RCC 7860 (cell line): ENCODE measurements at regions not wholly inside any gene's neighbourhood (a gene's known extent, or its start where the extent isn't known, plus 50 kb on each side); places are given as distances from the start of the nearest gene placed in this dataset.

Experiments used
- DNase-seq: peaks from one replicate; pipeline ENCODE4 v3.0.0-alpha.2; 2015; ENCODE audit warnings: low spot score
- FAIRE-seq: peaks from 2 replicates; lab custom pipeline; 2012; peaks lifted over from hg19 to GRCh38; lab: Jason Lieb, UNC

DNA sequence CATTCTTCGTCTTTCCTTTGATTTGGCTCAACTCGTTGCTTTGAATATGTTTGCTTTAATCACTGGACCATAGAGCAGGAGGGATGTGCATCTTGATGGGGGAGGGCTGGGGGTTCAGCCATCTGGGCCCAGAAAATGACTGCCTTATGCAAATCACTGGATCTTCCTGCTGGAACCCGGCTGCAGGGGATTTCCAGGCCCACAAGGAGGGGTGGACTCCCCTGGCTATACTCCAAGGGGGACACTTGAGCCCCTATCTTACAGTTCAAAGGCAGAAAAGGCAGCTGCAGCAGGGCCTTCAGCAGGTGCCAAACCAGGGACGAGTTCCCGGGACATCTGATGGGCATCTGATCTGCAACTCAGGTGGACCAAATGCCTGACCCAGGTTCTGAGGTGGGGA lies 122.5 kb downstream of the DICER1 start:
- FAIRE-seq (no peak), DNase-seq (no peak)

DNA sequence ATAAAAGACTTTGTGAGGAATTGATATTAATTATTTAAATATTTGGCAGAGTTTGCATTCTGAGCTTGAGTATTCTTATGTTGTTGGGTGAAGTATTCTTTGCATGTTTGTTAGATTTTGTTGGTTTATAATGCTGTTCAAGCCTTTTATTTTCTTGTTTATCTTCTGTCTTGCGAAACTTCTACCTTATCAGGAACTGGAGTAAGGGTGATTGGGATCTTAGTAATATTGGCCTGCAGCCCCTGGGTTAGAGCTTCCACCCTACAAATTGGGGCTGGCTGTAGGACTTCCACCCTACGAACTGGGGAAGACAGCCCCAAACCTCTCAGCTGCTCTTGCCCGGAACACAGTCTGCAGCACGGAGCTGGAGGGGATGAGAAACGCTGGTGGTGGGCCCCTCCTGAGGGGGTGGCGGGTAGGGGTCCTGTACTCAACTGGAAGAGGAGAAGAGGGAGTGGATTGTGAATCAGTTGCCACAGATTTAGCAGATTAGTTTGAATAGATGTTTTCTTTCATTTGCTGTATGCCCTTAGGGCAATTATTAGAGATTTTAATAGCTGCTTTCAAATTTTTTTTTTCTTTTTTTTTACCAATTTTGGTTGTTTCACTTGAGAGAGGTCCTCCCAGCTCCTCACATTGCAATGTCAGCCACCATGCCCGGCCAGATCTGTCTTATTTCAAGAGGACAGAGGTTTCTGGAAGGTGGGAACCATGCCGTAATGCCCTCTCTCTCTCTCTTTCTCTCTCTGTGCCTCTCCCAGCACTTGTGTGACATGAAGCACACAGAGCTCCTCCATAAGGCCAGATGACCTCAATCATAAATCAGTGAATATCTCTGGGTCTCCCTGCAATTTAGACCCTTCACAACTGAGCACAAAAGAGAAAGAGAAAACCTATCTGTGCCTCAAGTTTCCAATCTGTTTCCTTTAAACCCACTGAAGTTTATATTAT lies 123.4 kb downstream of the DICER1 start:
- DNase-seq = no peak
- FAIRE-seq = no peak

DNA sequence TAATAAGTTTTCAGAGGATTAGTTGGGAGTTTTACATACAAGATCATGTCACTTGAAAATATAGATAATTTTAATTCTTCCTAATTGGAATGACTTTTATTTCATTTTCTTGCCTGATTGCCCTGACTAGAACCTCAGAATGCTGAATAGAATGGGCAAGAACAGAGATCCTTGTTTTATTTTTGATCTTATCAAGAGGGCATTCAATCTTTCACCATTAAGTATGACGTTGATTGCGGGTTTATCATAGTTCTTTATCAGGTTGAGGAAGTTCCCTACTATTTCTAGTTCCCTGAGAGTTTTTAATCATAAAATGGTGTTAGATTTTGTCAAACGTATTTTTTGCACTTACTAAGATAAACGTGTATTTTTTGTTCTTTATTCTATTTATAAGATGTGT lies 124.3 kb downstream of the DICER1 start:
- no peak for DNase-seq

DNA sequence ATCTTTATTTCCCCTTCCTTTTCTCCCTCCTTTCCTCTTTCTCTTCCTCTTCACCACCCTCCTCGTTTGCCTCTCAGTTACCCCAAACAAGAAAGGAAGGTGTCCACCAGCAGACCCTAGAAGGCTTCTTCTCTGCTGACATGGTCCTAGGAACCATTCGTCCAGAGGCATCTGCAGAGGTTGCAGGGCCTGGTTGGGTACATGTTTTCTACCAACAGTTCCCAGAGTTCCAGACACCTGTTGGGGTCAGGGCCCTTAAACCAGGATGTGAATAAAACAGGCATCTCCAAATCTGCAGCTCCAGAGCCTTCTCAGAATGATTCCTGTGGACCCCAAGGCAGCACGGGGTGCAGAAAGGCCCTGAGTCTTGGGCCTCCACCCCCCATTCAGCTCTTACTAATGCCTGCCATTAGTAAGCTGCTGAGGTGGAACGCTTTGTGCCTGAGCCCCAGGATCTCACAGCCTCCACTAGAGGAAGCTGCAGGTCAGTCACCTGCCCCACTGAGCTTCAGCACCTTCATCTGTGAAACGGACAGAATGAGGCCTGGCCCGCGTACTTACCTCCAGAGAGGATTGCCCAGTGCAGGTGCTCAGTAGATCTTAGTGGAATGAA lies 130.4 kb downstream of the DICER1 start:
- DNase-seq (no peak), FAIRE-seq (no peak)

More for the DNA sequence above, 124.3 kb downstream of the DICER1 start:
- FAIRE-seq = no peak

DNA sequence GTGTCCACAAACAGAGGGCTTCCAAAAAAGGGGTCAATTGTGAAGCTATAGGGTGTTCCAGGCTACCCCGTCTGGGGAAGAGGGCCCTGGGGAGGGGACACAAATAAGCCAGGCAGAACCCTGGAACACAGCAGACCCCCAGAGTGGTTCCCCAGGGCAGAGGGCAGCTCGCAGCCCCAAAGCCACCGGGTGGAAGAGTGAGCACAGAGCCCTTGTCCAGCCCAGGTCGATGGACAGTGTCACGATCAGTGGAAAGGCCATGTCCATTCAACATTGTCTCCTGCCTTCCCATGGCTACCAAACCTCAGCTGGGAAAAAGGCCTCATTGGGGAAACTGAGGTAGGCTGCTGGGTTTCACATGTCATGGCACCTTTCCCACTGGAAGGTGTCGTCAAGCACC lies 131.4 kb downstream of the DICER1 start:
- no peak for DNase-seq
- FAIRE-seq = no peak

DNA sequence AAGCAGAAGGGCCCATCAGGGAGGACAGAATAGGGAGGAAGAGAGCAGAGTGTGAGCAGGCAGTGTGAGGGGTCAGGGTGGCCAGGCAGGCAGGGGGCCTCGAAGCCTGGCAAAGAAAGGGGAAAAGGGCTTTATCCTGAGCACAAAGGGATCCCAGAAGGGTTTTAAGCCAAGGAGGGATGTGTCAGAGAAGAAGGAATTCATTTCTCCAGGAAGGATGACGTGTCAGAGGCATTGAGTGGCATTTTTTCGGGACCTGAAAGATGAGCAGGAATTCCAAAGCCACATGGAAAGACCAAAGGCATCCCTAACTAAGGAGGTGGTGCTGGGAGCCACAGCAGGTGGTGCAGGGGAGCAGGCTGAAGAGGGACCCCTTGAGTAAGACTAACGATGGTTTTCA lies 132.1 kb downstream of the DICER1 start:
- no peak for FAIRE-seq
- no peak for DNase-seq

DNA sequence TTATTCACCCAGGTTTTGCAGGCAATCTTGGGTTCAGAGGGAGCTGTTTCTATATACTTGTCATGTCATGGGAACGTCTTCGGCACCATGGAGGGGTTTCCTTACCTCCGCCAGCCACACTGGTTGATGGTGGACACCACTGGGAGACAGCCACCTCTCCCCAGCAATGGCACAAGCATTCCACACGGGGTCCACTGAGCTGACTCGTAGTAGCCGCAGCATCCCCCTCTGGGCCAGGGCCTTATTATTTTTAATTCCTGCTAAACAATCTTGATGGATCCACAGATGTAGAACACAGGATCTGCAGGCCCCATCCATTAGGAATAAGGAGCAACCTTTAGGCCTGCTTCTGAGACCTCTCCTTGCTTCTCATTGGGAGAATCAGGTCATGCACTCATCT lies 132.9 kb downstream of the DICER1 start:
- FAIRE-seq = no peak
- no peak for DNase-seq

DNA sequence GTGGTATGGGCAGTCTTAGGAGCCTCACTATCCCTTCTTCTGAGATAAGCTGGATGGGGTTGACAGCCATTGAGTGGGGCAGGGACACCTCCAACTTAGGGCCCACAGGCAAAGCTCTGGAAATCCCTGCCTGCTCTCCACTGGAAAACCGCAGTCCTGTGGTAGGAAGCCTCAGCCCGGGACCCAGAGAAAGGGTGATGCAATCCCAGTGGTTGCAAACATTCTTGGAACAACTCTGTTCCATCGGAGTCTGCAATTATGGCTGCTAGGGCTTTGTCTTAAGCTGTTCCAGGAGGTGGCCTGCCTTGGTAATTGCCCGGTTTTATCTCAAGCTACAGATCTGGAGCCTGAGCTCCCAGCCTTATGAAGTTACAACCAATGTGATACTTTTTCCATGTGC lies 133.4 kb downstream of the DICER1 start:
- FAIRE-seq (no peak), DNase-seq (no peak)

DNA sequence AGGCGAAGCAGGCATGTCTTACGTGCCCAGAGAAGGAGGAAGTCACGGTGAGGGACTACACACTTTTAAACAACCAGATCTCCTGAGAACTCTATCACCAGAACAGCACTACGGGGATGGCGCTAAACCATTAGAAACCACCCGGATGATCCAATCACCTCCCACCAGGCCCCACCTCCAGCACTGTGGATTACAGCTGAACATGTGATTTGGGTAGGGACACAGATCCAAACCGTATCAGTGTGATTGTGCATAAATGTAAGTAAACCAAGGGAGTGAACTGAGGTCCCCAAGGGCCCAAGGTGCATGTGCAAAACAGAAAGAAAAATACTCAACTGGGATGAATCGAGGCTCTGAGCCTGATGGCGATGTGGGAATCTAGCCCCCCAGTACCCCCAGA lies 134.2 kb downstream of the DICER1 start:
- FAIRE-seq = no peak
- no peak for DNase-seq

DNA sequence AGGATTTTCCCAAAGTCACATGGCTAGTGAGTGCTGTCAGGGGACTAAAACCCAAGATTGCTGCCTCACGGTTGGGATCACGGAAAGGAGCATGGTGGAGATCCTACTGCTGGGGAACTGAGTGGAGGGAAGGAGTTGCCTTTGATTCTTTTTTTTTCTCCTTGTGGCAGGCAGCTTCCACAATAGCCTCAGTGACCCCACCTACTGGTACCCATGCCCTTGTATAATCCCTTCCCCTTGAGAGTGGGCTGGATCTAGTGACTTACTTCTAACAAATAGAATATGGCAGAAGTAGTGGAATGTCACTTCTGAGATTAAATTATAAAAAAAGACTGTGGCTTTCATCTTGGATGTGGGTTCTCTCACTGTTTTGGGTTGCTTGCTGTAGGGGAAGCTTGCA lies 135.7 kb downstream of the DICER1 start:
- DNase-seq = no peak
- FAIRE-seq = no peak

DNA sequence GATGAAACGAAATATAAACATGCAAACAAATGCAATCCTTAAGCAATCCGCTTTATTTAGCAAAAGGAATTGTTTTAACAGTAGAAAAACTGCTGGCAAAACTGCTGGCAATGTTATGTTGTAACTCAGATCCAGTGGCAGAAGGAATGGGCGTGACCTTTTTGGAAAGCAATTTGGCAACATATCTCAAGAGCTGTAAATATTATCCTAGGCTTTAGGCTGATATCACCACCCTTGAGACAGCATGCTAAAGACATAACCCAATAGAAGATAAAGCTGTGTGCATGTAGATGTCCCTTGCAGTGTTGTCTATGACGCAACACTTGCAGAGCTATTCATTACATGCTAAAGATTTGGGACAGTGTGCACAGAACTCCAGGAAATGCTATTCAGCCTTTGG lies 138.5 kb downstream of the DICER1 start:
- no peak for FAIRE-seq
- DNase-seq = no peak

DNA sequence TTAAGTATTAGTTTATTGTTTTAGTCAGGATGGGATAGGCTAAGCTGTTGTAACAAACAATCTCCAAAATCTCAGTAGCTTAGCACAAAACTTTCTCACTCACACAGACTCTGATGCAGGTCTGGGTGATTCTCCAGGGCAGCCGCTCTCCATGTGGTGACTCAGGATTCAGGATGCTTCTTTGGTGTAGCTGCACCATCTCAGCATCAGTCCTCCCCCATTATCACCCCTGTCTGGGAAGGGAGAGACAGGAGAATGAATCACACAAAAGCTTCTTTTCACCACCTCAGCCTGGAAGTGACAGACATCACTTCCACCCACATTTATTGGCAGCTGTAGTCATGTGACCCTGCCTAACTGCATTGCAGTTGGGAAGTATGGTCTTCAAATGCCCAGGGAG lies 142.3 kb downstream of the DICER1 start:
- FAIRE-seq (no peak), DNase-seq (no peak)

DNA sequence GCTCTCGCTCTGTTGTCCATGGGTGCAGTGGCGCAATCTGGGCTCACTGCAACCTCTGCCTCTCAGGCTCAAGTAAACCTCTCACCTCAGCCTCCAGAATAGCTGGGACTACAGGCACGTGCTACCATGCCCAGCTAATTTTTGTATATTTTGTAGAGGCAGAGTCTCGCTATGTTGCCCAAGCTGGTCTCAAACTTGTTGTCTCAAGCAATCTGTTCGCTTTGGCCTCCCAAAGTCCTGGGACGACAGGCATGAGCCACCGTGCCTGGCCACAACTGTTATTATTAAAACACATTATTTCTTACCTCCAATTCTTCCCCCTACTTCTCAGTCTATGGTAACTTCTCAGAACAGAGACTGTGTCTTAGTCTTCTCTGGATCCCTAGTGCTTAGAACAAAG lies 143.3 kb downstream of the DICER1 start:
- no peak for FAIRE-seq
- no peak for DNase-seq

DNA sequence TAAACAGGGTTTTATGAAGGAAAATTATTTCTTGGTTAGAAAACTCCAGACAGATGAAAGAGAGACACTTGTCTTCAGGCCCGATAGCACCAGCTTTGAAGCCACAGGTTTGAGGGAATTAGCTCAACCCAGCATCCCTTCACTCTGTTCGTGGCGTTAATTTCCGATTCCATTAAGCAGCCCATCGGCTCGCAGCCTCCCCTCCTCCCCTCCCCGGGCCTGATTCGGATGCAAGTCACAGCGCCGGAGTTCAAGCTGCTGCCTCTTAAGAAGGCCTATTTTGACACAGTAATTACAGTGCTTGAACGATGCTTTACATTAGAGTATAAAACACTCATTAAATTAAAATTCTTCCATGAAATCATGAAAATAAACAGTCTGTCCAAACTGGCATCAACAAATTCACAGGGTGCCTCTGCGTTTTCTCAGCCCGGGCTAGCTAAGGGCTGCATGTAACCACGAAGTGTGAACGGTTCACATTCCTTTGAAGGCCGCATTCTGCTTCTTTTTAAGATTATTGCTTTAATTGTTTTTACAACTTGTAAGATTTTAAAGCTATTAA lies 145.8 kb downstream of the DICER1 start:
- FAIRE-seq (no peak), DNase-seq (no peak)

DNA sequence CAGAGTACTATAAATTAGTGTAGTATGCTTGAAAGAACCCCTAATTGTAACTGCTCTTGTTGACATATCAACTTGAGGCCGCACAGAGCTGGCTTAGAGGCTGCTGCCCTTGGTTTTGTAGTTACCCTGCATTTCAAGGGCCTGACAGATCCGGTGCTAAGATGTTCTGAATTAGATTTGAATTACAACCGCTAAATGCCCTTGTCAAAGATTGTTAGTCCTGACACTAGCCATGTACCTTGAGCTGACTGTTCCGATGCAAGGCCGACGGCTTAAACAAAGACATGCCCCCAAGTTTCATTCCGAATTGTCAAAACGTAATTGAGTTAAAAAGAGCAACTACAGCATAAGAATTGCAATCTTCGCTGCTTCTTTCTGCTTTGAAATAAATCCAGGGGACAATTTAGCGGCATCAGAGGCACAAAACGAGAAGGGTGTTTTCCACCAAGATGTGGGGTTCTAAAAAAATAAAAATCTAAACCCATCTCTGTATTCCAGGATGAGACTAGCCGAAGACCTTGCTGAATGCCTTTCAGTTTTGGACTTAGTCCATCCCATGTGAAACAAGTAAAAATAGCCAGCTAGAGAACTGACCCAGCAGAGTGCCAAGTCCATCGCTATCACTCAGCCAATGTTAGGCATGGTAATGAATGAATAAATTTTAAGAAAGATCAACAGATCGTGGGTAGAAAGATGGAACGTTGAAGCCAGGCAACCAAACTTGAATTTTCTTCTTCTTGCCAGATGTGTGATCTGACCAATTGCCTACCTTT lies 148.7 kb downstream of the DICER1 start:
- DNase-seq (no peak), FAIRE-seq (no peak)

DNA sequence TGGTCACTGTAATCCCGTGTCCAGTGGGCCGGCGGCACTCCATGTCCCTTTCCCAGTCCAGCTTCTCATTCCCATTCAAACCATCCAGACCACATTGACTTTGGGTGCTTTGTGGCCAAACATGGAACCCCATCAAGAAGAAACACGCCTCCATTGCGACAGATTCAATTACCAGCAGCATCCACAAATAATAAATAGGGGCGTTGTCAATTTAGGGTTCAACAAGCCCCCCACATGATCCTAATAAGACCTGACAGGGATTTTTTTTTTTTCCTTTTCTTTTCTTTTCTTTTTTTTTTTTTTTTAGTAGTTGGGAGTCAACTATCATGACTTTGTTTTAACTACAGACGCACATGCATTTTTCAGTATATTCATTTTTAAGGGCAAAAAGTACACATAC lies 149.4 kb downstream of the DICER1 start:
- FAIRE-seq (no peak), DNase-seq (no peak)

DNA sequence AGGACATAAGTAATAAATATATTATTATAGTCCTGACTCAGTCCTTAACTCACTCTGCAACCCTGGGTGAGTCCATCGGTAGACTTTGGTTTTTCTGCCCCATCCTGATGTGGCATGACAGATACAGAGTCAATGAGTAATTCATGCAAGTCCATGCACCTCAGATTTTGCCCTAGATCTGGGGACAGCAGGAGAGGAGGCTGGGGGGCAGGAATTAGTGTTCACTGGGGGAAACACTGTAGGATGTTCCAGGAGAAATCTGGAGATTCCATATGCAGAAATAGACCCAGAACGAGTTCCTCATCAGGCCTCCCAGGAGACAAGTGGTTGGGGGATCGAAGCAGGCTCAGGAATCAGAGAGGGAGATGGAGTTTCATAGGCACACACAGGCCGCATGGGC lies 150.8 kb downstream of the DICER1 start:
- FAIRE-seq (no peak), DNase-seq (no peak)

DNA sequence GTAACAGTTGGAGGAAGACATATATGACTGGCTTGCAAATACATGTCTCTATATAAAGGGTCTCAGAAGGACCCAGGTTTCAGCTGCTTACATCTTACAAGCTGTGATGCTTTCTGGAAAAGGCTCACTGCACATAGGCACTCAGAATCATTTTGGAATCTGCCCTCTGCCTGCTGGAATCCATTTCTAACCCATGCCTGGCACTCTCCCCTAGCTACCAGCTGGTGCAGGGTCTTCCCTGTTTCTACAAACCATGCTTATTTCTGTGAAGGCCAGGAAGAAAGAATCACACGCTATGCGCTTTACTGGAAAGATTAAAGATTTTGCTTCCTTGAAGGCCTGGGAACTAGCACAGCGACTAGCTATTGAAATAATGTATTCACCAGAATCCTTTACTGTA lies 151.3 kb downstream of the DICER1 start:
- DNase-seq (no peak), FAIRE-seq (no peak)

DNA sequence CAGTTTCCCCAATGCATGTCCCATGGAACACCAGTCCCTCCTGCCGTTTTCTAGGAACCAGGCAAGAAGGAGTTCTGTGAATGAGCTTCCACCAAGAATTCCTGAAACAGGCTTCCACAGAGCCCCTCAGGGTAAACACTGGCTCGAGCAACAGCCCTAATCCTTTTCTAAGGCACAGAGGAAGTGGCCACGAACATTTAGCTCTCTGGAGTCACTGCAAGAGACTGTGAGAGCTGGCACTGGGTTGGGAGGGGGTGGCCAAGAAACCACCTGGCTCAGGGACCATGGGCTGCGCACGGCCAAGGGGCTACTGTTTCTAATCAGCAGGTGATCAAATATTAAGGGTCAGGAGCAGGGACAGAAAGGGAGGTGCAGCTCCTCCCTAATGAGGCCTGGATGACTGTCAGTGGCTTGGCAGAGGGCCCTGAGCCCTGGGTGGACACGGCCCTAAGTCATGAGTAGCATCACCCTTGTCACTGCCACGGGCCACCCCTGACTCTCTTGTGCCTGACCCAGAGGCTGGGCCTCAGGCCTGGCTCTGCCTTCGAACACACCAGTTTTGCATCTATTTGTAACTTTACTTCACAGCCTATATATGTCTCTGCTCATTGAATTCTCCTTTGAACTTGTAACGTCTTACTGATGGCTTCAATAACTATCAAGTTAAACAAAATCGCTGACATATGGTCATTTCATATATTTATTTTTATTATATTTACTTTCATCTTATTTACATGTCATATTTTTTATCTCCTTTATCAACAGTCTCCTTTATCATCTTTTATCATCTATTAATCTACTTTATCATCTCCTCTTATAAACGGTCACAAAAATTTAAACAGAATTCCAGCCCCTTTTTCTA lies 154.0 kb downstream of the DICER1 start:
- FAIRE-seq = no peak
- no peak for DNase-seq

DNA sequence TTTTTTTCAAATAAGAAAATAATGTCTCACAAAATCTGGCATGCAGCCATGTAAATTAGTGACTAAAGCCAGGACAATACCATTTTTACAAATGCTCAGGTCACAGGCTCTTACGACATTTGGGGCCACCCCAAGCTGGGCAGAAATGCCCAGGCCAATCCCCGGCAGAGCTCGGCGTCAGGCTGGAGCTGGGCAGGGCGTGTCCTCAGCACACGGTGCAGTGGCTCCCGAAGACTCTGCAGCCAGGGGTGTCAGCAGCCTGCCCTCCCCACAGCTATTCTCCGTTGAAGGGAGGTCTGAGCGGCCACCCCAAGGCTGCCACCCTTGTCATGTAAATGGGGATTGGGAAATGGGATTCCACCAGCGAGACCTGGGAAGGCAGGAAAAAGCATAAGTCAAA lies 158.6 kb downstream of the DICER1 start:
- FAIRE-seq (no peak), DNase-seq (no peak)
